Osteoblast (primary cell): ENCODE measurements at regions not wholly inside any gene's neighbourhood (a gene's known extent, or its start where the extent isn't known, plus 50 kb on each side); places are given as distances from the start of the nearest gene placed in this dataset.
"Not testable (repeated sequence)": the region's sequence is repeated elsewhere in the genome, so short reads cannot be mapped to it uniquely, and the experiment has no call there.

Source experiments
- DNase-seq: peaks from one replicate; pipeline ENCODE4 v3.0.0; 2011; ENCODE audit warnings: low spot score, mixed read lengths; ENCODE audit not compliant: insufficient read length; ENCODE audit errors: missing footprints
- H2AFZ ChIP-seq: 2 replicates; pipeline ENCODE4 v1.6.0; 2011; ENCODE audit warnings: mild to moderate bottlenecking, low read length
- H3K27ac ChIP-seq: 2 replicates; pipeline ENCODE4 v1.5.1; 2011; ENCODE audit warnings: mild to moderate bottlenecking, low read depth, low read length, moderate library complexity
- H3K27me3 ChIP-seq: 2 replicates; pipeline ENCODE4 v1.6.0; 2012; ENCODE audit warnings: mild to moderate bottlenecking, control low read depth, inconsistent platforms, low read length, moderate library complexity; ENCODE audit not compliant: insufficient read depth
- H3K36me3 ChIP-seq: 2 replicates; pipeline ENCODE4 v1.5.1; 2011; ENCODE audit warnings: mild to moderate bottlenecking, low read length, control low read depth, moderate library complexity; ENCODE audit not compliant: insufficient read depth
- H3K4me1 ChIP-seq: 2 replicates; pipeline ENCODE4 v1.5.1; 2011; ENCODE audit warnings: mild to moderate bottlenecking, low read length, control low read depth, moderate library complexity; ENCODE audit not compliant: insufficient read depth
- H3K4me2 ChIP-seq: 2 replicates; pipeline ENCODE4 v1.6.0; 2011; ENCODE audit warnings: mild to moderate bottlenecking, low read length; ENCODE audit not compliant: insufficient read depth
- H3K4me3 ChIP-seq: fragments of 200-600 bp; sonication (generic); 3 replicates; pipeline ENCODE4 v1.5.1; 2012; ENCODE audit warnings: mild to moderate bottlenecking, low read length, inconsistent platforms; ENCODE audit not compliant: insufficient read depth
- H3K79me2 ChIP-seq: 2 replicates; pipeline ENCODE4 v1.6.0; 2012; ENCODE audit warnings: mild to moderate bottlenecking, low read length, control low read depth, inconsistent platforms; ENCODE audit not compliant: insufficient read depth
- H3K9me3 ChIP-seq: 2 replicates; pipeline ENCODE4 v1.5.1; 2011; ENCODE audit warnings: low read depth, low read length, control low read depth
- H4K20me1 ChIP-seq: 2 replicates; pipeline ENCODE4 v1.6.0; 2012; ENCODE audit warnings: mild to moderate bottlenecking, low read length, control low read depth; ENCODE audit not compliant: insufficient read depth
- TF ChIP-seq, protein P1 (sequence below): IDR thresholded peaks from 2 replicates; pipeline ENCODE4 v1.5.1; 2011; ENCODE audit warnings: mild to moderate bottlenecking, low read depth, low read length, moderate library complexity; ENCODE audit errors: extremely low read depth

DNA sequence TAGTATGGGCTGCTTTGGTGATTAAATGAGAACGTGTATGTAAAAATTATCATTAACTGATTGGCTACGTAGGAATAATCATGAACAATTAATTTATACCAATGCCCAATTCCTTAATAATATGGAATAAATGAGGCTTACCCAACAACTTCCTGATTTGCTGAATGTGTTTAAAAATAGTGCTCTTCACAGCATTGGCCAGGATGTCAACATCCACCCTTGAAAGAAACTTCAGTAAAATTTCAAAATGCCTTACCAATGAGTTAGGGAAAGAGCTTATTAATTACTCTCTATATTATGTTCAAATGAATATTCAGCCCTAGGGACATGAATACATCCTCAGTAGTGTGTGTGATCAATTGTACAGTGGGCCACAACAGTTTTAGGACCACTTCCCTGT, 401.4 kb downstream of the PSAT1 start:
- no peaks in the 10 kb centered on the region for H3K9me3 ChIP-seq
- H3K36me3 ChIP-seq, result no peaks in the 10 kb centered on the region
- no peak overlapping the region for H3K4me2 ChIP-seq
- H3K79me2 ChIP-seq, result no peaks in the 10 kb centered on the region
- no peaks in the 10 kb centered on the region for H3K27me3 ChIP-seq
- peaks cover 16% of the 10 kb centered on the region for H3K4me1 ChIP-seq
- H3K27ac ChIP-seq, result peak overlapping the region; percentile 48
- H3K4me3 ChIP-seq, result no peak overlapping the region
- H2AFZ ChIP-seq, result peak overlapping the region; percentile 70
- no peaks in the 10 kb centered on the region for H4K20me1 ChIP-seq
- DNase-seq, result no peak
- TF ChIP-seq, protein P1, sequence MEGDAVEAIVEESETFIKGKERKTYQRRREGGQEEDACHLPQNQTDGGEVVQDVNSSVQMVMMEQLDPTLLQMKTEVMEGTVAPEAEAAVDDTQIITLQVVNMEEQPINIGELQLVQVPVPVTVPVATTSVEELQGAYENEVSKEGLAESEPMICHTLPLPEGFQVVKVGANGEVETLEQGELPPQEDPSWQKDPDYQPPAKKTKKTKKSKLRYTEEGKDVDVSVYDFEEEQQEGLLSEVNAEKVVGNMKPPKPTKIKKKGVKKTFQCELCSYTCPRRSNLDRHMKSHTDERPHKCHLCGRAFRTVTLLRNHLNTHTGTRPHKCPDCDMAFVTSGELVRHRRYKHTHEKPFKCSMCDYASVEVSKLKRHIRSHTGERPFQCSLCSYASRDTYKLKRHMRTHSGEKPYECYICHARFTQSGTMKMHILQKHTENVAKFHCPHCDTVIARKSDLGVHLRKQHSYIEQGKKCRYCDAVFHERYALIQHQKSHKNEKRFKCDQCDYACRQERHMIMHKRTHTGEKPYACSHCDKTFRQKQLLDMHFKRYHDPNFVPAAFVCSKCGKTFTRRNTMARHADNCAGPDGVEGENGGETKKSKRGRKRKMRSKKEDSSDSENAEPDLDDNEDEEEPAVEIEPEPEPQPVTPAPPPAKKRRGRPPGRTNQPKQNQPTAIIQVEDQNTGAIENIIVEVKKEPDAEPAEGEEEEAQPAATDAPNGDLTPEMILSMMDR, result no peak

DNA sequence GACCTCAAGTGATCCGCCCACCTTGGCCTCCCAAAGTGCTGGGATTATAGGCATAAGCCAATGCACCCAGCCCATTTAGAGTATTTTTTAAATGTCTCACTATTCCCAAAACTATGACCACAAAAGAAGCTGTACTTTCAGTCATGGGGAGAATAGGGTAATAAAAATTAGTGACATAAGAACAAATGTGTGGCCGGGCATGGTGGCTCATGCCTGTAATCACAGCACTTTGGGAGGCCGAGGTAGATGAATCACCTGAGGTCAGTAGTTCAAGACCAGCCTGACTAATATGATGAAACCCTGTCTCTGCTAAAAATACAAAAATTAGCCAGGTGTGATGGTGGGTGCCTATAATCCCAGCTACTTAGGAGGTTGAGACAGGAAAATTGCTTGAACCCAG, 402.3 kb downstream of the PSAT1 start:
- not testable (repeated sequence) for H3K36me3 ChIP-seq, H3K79me2 ChIP-seq, H4K20me1 ChIP-seq, H3K4me3 ChIP-seq, H3K9me3 ChIP-seq, H3K27me3 ChIP-seq, H3K27ac ChIP-seq, H3K4me2 ChIP-seq, H2AFZ ChIP-seq, DNase-seq
- peaks cover 16% of the 10 kb centered on the region for H3K4me1 ChIP-seq

DNA sequence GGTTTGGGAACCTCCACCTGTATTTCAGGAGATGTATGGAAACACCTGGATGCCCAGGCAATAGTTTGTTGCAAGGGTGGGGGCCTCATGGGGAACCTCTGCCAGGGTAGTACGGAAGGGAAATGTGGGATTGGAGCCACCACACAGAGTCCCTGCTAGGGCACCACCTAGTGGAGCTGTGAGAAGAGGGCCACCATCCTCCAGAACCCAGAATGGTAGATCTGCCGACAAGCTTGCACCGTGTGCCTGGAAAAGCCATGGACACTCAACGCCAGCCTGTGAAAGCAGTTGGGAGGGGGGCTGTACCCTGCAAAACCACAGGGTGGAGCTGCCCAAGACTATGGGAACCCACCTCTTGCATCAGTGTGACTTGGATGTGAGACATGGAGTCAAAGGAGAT, 407.2 kb downstream of the PSAT1 start:
- H3K27ac ChIP-seq, H3K4me2 ChIP-seq, H3K36me3 ChIP-seq, H3K79me2 ChIP-seq, H3K27me3 ChIP-seq, H4K20me1 ChIP-seq, H3K4me3 ChIP-seq, H2AFZ ChIP-seq, H3K9me3 ChIP-seq, DNase-seq: not testable (repeated sequence)
- TF ChIP-seq, protein P1, result peak; percentile 40
- peaks cover 21% of the 10 kb centered on the region for H3K4me1 ChIP-seq

DNA sequence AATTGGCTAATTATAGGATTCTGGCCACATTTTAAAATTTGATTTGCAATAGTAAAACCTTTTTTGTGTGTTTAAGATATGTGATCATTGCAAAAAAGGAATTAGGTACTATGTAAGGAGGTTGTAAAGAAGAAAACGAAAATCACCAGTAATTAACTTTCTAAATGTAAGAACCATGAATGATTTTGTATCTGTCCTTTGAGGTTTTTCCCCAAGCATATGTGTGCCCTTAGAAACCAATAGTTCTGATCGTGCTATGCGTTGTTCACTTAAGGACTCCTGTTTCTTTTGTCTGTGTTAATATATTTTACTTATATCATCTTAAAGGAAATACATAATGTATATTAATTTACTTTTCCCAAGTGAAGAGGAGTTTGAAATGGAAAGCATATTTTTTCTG, 410.2 kb downstream of the PSAT1 start:
- Histone ChIP-seq H3K9me3 (no peaks in the 10 kb centered on the region), H3K4me1 (peaks cover 21% of the 10 kb centered on the region), H3K4me3 (peak overlapping the region; percentile 52), H3K36me3 (no peaks in the 10 kb centered on the region), H3K27me3 (no peaks in the 10 kb centered on the region), H4K20me1 (no peaks in the 10 kb centered on the region), H3K27ac (peak overlapping the region; percentile 94), H3K79me2 (no peaks in the 10 kb centered on the region), H2AFZ (peak overlapping the region; percentile 79), H3K4me2 (peak overlapping the region; percentile 83)
- TF ChIP-seq, protein P1, result no peak
- DNase-seq, result no peak
